Liver (tissue), 7 donors: ENCODE measurements at regions not wholly inside any gene's neighbourhood (a gene's known extent, or its start where the extent isn't known, plus 50 kb on each side); places are given as distances from the start of the nearest gene placed in this dataset.

ENCODE experiments used
- DNase-seq: peaks from one replicate; pipeline ENCODE4 v3.0.0-alpha.2; 2017; ENCODE audit warnings: low spot score
- H3K27ac ChIP-seq, 2 donors: one replicate each; pipeline ENCODE4 v1.7.0; 2013; ENCODE audit warnings: inconsistent platforms in 2 of 2, low read length in 2 of 2, control low read depth in 1 of 2, low read depth in 1 of 2, mild to moderate bottlenecking in 1 of 2
- H3K27me3 ChIP-seq, 4 donors: one replicate each; pipeline versions ENCODE4 v1.6.1 to v1.7.0; 2013; ENCODE audit warnings: low read length in 3 of 4, inconsistent platforms in 1 of 4, mild to moderate bottlenecking in 1 of 4, moderate library complexity in 1 of 4; ENCODE audit not compliant: control insufficient read depth in 4 of 4, insufficient read depth in 4 of 4
- H3K36me3 ChIP-seq, 4 donors: one replicate each; pipeline versions ENCODE4 v1.6.1 to v1.7.0; 2013; ENCODE audit warnings: low read length in 3 of 4, mild to moderate bottlenecking in 3 of 4, low read depth in 1 of 4, moderate library complexity in 1 of 4; ENCODE audit not compliant: control insufficient read depth in 4 of 4, insufficient read depth in 3 of 4
- H3K4me1 ChIP-seq, 4 donors: one replicate each; pipeline versions ENCODE4 v1.6.1 to v1.7.0; 2013; ENCODE audit warnings: low read length in 3 of 4, mild to moderate bottlenecking in 3 of 4, moderate library complexity in 1 of 4; ENCODE audit not compliant: control insufficient read depth in 4 of 4, insufficient read depth in 4 of 4
- H3K4me3 ChIP-seq, 3 donors: one replicate each; pipeline versions ENCODE4 v1.6.1 to v1.7.0; 2013; ENCODE audit warnings: low read length in 3 of 3, control low read depth in 1 of 3, low read depth in 1 of 3, mild to moderate bottlenecking in 1 of 3
- H3K9ac ChIP-seq, 2 donors: one replicate each; pipeline ENCODE4 v1.7.0; 2013; ENCODE audit warnings: low read length in 2 of 2, mild to moderate bottlenecking in 2 of 2, moderate library complexity in 2 of 2, control low read depth in 1 of 2, low read depth in 1 of 2
- H3K9me3 ChIP-seq, 4 donors: one replicate each; pipeline versions ENCODE4 v1.6.1 to v1.7.0; 2013; ENCODE audit warnings: low read length in 3 of 4; ENCODE audit not compliant: control insufficient read depth in 4 of 4
- EGR1 ChIP-seq, 2 donors: IDR thresholded peaks; 2 replicates each; pipeline ENCODE4 v1.6.1; 2016 to 2018; ENCODE audit warnings: antibody characterized with exemption in 2 of 2, low read depth in 2 of 2
- FOXA1 ChIP-seq: IDR thresholded peaks from 2 replicates; pipeline ENCODE4 v1.6.1; 2016; ENCODE audit warnings: antibody characterized with exemption
- FOXA2 ChIP-seq: IDR thresholded peaks from 2 replicates; pipeline ENCODE4 v1.6.1; 2016; ENCODE audit warnings: antibody characterized with exemption
- GABPA ChIP-seq, 2 donors: IDR thresholded peaks in 1 of 2; conservative IDR thresholded peaks in 1 of 2; 2 replicates each; pipeline ENCODE4 v1.6.1; 2016; ENCODE audit warnings: antibody characterized with exemption in 2 of 2, mild to moderate bottlenecking in 1 of 2, moderate library complexity in 1 of 2
- HNF4A ChIP-seq, 2 donors: conservative IDR thresholded peaks; 2 replicates each; pipeline ENCODE4 v1.6.1; 2016; ENCODE audit warnings: antibody characterized with exemption in 2 of 2, mild to moderate bottlenecking in 2 of 2
- HNF4G ChIP-seq: IDR thresholded peaks from 2 replicates; pipeline ENCODE4 v1.6.1; 2016; ENCODE audit warnings: antibody characterized with exemption
- JUND ChIP-seq, 2 donors: IDR thresholded peaks; 2 replicates each; pipeline ENCODE4 v1.6.1; 2016; ENCODE audit warnings: antibody characterized with exemption in 2 of 2
- NR2F2 ChIP-seq: IDR thresholded peaks from 2 replicates; pipeline ENCODE4 v1.6.1; 2016; ENCODE audit warnings: antibody characterized with exemption
- RXRA ChIP-seq, 2 donors: IDR thresholded peaks; 2 replicates each; pipeline ENCODE4 v1.6.1; 2017 to 2018; ENCODE audit warnings: antibody characterized with exemption in 2 of 2, mild to moderate bottlenecking in 1 of 2
- SP1 ChIP-seq: IDR thresholded peaks from 2 replicates; pipeline ENCODE4 v1.6.1; 2018; ENCODE audit warnings: antibody characterized with exemption, mild to moderate bottlenecking
- TAF1 ChIP-seq: conservative IDR thresholded peaks from 2 replicates; pipeline ENCODE4 v1.6.1; 2016; ENCODE audit warnings: antibody characterized with exemption, mild to moderate bottlenecking
- YY1 ChIP-seq: IDR thresholded peaks from 2 replicates; pipeline ENCODE4 v1.6.1; 2016; ENCODE audit warnings: antibody characterized with exemption, mild to moderate bottlenecking
- WGBS: extraction: QIAGEN DNeasy Blood & Tissue Kit; methylation state at CpG from one replicate; pipeline ENCODE4 v1.1.7; 2013; 5-methylcytosine and 5-hydroxymethylcytosine counted together
- TF ChIP-seq, protein P1 (sequence below): IDR thresholded peaks from 2 replicates; pipeline ENCODE4 v1.6.1; 2016; ENCODE audit warnings: antibody characterized with exemption
- TF ChIP-seq, protein P2 (sequence below): IDR thresholded peaks from 2 replicates; pipeline ENCODE4 v1.6.1; 2016; ENCODE audit warnings: antibody characterized with exemption, mild to moderate bottlenecking
- TF ChIP-seq, protein P3 (sequence below): IDR thresholded peaks from 2 replicates; pipeline ENCODE4 v1.6.1; 2016; ENCODE audit warnings: antibody characterized with exemption
- donor health status: healthy.
- donor health status: healthy.
- donor health status: healthy.
- donor health status: healthy.

DNA sequence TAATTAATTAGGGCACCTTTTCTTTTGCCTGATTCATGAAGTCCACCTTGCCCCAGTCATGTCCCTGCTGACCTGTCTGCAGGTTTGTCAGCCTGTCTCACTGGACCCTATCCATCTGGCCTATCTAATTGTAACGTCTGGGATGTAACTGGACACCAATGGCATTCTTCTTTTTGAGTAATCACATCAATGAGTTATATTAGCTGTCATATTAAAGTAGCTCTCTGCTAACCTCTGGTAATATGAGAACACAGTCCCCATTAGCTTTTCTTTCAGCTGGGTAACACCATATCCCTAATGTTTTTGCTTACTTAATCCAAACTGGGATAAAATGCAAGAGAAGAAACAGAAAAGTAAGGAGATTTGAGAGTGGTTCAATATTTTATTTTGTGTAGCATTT is 166.2 kb upstream of the VEPH1 start:
- H3K4me1 ChIP-seq: no peaks in the 10 kb centered on the region
- no peaks in the 10 kb centered on the region for H3K36me3 ChIP-seq
- no peak overlapping the region for H3K9ac ChIP-seq
- 17% methylated on average over 1 of the region's 1 CpG for WGBS
- no peak for DNase-seq
- TF ChIP-seq HNF4G (no peak), SP1 (no peak), GABPA (IDR thresholded peaks at IDR 0.05 in 1 of 2, conservative IDR thresholded peaks at IDR 0.05 in 1 of 2) (no peak), JUND (IDR thresholded peaks at IDR 0.05) (no peak), YY1 (no peak)
- H3K9me3 ChIP-seq: no peaks in the 10 kb centered on the region
- H3K27ac ChIP-seq: no peak overlapping the region
- H3K27me3 ChIP-seq: peaks cover 0 to 7% (median 1%) of the 10 kb centered on the region in 4 donors
- no peak overlapping the region for H3K4me3 ChIP-seq

DNA sequence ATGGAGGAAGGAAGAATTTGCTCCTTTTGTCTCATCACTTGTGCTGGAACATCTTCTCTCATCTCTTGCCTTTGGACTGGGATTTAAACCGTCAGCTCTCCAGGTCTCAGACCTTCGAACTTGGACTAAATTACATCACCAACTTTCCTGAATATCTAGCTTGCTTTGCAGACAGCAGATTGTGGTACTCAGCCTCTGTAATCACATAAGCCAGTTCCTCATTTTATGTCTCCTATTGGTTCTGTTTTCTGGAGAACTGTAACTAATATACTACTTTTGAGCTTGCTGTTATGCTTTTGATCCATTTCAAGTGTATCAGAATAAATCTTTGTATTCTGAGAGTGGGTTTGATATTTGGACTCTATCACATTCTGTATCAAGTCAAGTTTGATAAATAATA is 164.3 kb upstream of the VEPH1 start:
- no peaks in the 10 kb centered on the region for H3K36me3 ChIP-seq

DNA sequence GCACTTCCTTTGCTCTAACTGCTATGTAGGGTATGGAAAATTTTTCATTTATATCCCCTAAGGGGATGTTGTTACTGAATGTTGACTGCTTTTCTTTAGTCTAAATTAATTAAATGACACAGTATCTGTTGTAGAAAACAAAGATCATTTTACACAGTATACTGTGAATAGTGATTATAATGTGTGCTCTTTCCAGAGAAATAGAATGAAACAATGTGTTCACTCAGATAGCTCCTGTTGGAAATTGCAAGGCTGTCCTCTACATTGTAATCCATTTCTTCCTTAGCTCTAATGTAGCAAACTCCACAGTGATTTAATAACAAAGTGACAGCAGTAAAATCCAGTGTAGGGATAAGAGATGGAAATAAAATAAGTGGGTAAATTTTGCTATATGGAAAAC is 159.0 kb upstream of the VEPH1 start:
- TF ChIP-seq, protein P1, sequence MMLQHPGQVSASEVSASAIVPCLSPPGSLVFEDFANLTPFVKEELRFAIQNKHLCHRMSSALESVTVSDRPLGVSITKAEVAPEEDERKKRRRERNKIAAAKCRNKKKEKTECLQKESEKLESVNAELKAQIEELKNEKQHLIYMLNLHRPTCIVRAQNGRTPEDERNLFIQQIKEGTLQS: no peak
- TF ChIP-seq JUND (IDR thresholded peaks at IDR 0.05) (no peak), HNF4G (no peak), SP1 (no peak)
- TF ChIP-seq, protein P2, sequence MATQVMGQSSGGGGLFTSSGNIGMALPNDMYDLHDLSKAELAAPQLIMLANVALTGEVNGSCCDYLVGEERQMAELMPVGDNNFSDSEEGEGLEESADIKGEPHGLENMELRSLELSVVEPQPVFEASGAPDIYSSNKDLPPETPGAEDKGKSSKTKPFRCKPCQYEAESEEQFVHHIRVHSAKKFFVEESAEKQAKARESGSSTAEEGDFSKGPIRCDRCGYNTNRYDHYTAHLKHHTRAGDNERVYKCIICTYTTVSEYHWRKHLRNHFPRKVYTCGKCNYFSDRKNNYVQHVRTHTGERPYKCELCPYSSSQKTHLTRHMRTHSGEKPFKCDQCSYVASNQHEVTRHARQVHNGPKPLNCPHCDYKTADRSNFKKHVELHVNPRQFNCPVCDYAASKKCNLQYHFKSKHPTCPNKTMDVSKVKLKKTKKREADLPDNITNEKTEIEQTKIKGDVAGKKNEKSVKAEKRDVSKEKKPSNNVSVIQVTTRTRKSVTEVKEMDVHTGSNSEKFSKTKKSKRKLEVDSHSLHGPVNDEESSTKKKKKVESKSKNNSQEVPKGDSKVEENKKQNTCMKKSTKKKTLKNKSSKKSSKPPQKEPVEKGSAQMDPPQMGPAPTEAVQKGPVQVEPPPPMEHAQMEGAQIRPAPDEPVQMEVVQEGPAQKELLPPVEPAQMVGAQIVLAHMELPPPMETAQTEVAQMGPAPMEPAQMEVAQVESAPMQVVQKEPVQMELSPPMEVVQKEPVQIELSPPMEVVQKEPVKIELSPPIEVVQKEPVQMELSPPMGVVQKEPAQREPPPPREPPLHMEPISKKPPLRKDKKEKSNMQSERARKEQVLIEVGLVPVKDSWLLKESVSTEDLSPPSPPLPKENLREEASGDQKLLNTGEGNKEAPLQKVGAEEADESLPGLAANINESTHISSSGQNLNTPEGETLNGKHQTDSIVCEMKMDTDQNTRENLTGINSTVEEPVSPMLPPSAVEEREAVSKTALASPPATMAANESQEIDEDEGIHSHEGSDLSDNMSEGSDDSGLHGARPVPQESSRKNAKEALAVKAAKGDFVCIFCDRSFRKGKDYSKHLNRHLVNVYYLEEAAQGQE: no peak

More for the DNA sequence above, 164.3 kb upstream of the VEPH1 start:
- Histone ChIP-seq H3K27me3 (peaks cover 0 to 4% (median 1%) of the 10 kb centered on the region in 4 donors), H3K9ac (no peak overlapping the region), H3K4me3 (no peak overlapping the region), H3K9me3 (no peaks in the 10 kb centered on the region), H3K27ac (no peak overlapping the region), H3K4me1 (no peaks in the 10 kb centered on the region)
- no peak for DNase-seq
- WGBS: 34% methylated on average over 2 of the region's 2 CpGs
- TF ChIP-seq NR2F2 (no peak), FOXA2 (no peak), TAF1 (no peak)

DNA sequence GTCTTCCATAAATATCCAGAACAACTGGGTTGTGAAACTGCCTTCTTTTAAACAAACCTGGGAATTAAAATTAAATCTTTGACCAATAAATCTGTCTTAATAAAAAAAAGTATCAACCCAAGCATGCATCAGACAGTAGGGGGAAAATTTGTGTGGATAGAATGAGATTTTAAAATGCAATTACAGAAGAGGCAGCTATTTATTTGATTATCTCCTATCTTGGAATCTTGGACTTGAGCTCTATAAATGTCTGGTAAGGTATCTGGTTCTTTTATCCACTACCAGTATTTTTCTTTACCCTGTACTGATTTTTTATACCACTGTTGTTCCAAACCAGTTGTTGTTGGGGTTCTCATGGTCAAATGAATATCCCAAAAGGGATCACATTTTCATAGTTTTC is 157.6 kb upstream of the VEPH1 start:
- Histone ChIP-seq H3K9me3 (peaks cover 0 to 6% (median 0%) of the 10 kb centered on the region in 4 donors), H3K27ac (no peak overlapping the region), H3K4me3 (no peak overlapping the region), H3K27me3 (peaks cover 0 to 4% (median 0%) of the 10 kb centered on the region in 4 donors), H3K4me1 (no peaks in the 10 kb centered on the region), H3K9ac (no peak overlapping the region), H3K36me3 (no peaks in the 10 kb centered on the region)
- no peak for DNase-seq
- TF ChIP-seq HNF4A (conservative IDR thresholded peaks at IDR 0.05): no peak
- TF ChIP-seq EGR1 (IDR thresholded peaks at IDR 0.05; ENCODE audit: low read depth in 2 of 2): no peak
- TF ChIP-seq, protein P3, sequence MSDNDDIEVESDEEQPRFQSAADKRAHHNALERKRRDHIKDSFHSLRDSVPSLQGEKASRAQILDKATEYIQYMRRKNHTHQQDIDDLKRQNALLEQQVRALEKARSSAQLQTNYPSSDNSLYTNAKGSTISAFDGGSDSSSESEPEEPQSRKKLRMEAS: no peak
- no peak for TF ChIP-seq JUND (IDR thresholded peaks at IDR 0.05)
- TF ChIP-seq, protein P2: no peak
- TF ChIP-seq RXRA (IDR thresholded peaks at IDR 0.05): no peak
- no peak for TF ChIP-seq FOXA1
- no peak for TF ChIP-seq YY1

More for the DNA sequence above, 159.0 kb upstream of the VEPH1 start:
- Histone ChIP-seq H3K27ac (no peak overlapping the region), H3K36me3 (no peaks in the 10 kb centered on the region), H3K27me3 (peaks cover 0 to 4% (median 0%) of the 10 kb centered on the region in 4 donors), H3K9me3 (peaks cover 0 to 6% (median 0%) of the 10 kb centered on the region in 4 donors), H3K4me3 (no peak overlapping the region), H3K9ac (no peak overlapping the region), H3K4me1 (no peaks in the 10 kb centered on the region)
- DNase-seq: no peak
